PC-3 (cell line): ENCODE measurements at regions not wholly inside any gene's neighbourhood (a gene's known extent, or its start where the extent isn't known, plus 50 kb on each side); places are given as distances from the start of the nearest gene placed in this dataset.

Experiments used
- EZH2phosphoT487 ChIP-seq: fragments of 300-600 bp; sonication (generic); IDR thresholded peaks from 2 replicates; pipeline ENCODE4 v1.6.1; 2018; ENCODE audit warnings: mild to moderate bottlenecking, antibody characterized with exemption, low read length, borderline replicate concordance
- TF ChIP-seq, protein P1 (sequence below): fragments of 300-600 bp; sonication (generic); conservative IDR thresholded peaks from 2 replicates; pipeline ENCODE4 v1.5.1; 2017; ENCODE audit warnings: antibody characterized with exemption, low read depth, mild to moderate bottlenecking, low read length

DNA sequence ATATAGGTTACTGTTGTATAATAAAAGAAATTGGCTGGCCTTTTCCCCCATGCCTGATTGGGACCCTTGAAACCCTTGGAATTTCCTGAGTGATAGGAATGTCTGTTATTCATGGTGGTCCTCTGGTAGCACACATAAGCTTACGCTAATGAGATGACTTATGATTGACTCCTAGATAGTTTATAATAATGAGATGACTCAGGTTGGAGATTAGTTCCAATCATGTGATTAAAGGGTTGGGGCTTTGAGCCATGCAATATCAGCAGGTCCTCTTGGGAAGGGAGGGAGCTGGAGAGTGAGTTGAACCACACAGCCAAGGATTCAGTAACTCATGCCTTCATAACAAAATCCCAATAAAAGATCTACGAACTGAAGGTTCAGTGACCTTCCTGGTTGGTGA is 407.6 kb upstream of the MANEA start:
- TF ChIP-seq, protein P1, sequence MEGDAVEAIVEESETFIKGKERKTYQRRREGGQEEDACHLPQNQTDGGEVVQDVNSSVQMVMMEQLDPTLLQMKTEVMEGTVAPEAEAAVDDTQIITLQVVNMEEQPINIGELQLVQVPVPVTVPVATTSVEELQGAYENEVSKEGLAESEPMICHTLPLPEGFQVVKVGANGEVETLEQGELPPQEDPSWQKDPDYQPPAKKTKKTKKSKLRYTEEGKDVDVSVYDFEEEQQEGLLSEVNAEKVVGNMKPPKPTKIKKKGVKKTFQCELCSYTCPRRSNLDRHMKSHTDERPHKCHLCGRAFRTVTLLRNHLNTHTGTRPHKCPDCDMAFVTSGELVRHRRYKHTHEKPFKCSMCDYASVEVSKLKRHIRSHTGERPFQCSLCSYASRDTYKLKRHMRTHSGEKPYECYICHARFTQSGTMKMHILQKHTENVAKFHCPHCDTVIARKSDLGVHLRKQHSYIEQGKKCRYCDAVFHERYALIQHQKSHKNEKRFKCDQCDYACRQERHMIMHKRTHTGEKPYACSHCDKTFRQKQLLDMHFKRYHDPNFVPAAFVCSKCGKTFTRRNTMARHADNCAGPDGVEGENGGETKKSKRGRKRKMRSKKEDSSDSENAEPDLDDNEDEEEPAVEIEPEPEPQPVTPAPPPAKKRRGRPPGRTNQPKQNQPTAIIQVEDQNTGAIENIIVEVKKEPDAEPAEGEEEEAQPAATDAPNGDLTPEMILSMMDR: no peak
- no peak for TF ChIP-seq EZH2phosphoT487
